ENCODE measurements at regions not wholly inside any gene's neighbourhood (a gene's known extent, or its start where the extent isn't known, plus 50 kb on each side); places are given as distances from the start of the nearest gene placed in this dataset.

DNA sequence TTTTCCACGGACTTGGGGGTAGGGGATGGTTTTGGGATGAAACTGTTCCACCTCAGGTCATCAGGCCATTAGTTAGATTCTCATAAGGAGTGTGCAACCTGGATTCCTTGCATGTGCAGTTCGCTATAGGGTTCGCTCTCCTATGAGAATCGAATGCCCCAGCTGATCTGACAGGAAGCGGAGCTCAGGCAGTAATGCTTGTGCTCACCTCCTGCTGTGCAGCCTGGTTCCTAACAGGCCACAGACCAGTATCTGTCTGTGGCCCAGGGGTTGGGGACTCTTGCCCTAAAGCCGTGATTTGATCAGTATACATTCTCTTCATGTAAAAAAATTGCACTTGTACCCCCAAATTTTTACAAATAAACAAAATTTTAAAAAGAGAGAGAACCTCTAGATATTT lies 219.4 kb upstream of the CPNE8 start:
- DNase-seq: no peak

DNA sequence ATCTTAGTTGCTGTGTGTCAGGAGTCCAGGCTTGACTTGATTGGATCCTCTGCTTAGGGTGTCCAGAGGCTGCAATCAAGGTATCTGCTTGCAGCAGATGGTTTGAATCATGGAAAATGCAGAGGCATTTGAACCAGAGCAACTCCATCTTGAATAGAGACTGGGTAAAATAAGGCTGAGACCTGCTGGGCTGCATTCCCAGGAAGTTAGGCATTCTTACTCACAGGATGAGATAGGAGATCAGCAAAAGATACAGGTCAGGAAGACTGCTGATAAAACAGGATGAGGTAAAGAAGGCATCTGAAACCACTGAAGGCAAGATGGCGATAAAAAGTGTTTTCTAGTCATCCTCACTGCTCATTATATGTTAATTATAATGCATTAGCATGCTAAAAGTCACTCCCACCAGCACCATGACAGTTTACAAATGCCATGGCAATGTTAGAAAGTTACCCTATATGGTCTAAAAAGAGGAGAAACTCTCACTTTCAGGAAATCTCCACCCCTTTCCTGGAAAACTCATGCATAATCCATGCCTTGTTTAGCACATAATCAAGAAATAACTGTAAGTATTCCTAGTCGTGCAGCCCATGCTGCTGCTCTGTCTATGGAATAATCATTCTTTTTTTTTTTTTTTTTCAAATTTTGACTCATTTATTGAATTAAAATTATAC lies 218.3 kb upstream of the CPNE8 start:
- DNase-seq: no peak

DNA sequence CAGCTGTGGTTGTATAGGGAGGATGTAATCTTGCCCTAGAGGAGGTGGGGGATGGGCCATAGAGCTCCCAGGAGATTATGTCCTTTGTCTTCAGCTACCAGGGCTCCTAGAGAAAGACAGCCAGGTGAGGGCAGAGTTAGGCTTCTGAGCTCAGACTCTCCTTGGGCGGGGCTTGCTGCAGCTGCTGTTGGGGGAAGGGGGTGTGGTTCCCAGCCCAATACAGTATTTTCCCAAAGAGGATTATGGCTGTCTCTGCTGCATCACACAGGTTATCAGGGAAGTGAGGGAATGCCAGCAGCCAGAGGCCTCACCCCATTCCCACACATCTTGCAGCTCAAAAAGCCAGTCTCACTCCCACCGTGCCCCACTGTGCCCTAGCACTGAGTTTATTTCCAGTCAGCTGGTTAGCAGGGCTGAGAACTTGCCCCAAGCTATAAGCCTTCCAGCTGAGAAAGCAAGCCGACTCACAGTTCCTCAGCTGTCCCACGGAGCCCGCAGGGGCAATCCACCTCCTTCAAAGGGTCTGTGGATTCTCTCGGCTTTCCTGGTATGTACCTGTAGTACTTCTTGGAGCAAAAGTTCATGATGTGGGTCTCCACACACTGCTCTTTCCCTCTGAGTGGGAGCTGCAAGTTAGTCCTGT lies 217.3 kb upstream of the CPNE8 start:
- DNase-seq: no peak

DNA sequence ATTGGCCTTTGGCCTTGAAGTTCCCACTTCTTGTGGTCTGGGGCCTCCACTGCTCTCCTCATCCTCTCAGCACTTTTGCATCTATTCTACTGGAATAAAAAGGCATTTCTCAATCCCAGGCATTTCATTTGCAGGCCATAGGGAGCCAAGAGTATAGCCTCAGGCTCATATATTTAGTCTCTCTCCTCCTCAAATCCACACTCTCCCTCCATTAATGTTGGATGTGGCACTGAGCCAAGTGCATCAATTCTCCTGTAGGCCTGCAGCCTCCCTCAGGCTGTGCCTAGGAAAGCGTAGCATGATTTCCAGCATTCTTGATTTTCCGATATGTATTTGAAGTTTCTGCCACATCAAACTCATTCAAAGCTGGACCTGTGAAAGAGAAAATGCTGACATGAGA lies 211.5 kb upstream of the CPNE8 start:
- DNase-seq: no peak

DNA sequence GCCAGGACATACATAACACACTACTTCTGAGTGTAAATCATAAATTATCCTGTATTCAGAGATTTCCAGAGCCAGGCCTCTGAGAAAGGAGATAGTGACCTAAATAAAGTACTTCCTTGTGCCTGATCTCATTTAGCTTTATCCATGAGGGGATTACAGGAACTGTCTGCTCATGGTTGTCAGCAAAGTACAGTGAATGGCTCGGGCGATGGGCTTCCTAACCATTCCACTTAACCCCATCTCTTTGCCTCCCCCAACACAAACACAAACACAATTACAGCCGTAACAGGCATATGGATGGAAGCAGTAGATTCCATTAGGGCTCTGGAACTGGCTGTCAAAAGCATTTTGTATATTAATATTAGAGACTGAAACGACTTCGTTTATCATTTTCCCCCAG lies 206.7 kb upstream of the CPNE8 start:
- no peak for DNase-seq

DNA sequence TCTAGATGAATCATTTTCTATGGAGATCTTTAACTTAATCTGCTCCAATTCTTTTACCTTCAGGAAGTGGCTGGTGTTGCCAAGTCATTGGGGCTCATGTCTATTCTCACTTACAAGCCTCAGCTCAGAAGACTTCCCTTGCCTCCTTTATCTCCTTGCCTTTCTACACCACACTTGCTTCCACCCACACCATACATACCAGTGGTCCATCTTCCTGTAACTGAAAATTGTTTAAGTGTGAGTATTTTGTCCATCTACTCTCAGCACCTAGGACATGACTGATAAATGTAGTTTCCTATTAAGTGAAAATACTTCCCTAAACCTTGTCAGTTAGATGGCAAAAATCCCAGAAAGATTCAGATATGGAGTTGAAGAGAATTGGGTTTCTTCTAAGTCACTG lies 199.7 kb upstream of the CPNE8 start:
- no peak for DNase-seq

DNA sequence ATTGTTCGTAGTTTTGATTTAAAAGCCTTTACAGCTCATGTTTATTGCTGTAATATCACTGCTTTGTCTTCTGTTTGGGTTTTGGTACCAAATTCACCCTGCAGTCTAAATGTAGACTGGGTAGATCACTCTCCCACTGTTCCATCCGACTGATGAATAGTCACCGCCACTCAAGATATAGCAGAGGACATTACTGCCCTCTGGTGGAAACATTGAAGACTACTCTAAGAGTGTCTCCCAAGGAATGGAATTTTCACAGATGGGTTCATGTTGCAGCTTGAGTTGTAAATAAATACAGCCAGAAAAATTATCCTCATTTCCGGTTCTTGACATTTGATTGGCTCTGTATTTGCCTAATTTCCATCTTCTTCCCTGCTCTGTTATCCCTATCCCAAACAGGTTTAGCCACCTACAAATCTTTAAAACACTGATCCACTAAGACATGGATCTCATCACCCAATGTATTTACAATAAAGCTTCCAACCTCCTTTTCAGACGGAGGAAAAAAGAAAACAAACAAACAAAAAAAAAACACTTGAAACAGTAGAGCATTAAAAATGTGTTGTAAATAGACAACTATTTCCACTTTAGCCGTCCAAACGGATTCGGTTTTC lies 198.3 kb upstream of the CPNE8 start:
- DNase-seq: no peak

DNA sequence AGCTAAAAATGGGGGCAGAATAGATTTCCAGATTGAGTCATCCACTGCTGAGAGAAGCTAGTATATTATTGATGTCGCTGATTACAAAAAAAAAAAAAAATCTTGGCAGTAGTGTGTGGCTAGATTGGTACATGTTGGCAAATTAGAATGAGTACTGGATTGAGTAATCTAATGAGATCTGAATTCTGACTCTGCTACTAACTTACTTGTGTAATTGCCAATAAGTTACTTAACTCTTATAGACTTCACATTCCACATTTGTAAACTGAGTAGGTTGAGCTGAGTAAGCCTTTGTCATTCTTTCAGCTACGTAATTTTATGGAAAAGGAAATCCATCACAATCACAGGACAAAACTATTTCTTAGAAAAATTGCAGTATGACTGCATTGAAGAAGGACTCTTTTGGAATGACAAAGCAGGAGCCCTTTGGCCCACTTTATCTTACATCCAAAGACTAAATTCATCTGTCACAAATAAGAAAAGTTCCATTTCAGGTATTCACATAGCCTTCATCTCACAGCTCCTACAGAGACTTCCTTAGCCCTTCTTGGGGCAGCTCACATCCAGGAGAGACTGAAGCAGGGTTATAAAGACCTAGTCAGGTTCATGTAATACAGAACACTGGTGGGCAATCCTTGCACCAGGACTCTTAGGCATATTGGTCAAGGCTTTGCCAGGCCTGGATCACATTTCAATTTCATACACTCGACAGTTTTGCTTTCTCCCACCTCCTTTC lies 197.3 kb upstream of the CPNE8 start:
- no peak for DNase-seq

DNA sequence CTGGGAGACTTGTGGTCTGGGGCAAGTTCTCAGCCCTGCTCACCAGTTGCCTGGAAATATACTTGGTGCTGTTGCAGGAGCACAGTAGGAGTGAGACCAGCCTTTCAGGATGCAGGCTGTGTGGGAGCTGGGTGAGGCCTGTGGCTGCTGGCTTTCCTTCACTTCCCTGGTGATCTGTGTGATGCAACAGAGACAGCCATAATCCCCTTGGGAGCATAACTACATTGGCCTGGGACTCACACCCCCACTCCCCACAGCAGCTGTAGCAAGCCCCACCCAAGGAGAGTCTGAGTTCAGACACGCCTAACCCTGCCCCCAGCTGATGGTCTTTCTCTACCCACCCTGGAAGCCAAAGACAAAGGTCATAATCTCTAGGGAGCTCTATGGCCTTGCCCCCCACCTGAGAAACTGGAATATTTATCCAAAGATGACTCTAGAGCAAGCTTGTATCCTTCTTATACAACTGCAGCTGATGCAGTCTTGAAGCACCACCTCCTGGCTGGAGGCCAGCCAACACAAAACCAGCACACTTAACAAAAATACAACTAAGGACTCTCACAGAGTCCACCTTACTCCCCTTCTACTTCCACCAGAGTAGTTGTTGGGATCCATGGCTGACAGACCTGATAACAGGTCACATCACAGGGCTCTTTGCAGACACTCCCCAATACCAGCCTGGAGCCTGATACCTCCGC lies 190.4 kb upstream of the CPNE8 start:
- no peak for DNase-seq

DNA sequence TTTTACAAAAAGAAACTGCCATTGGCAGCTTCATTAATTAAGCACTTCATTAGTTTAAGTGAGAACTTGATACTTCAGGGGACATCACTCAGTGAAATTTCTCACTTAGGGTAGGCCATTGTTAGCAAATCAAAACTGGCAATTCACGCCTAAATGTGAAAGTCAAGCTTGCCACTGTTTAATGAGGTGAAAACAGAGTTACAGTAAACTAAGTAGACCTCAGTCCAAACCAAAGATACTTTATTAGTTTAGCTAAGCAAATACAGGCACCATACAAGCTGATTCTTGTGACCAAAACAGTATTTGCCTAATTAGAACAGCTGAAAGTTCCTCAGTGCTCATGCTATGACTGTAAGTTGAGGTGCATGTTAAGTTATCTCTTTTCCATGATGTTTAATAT lies 176.5 kb upstream of the CPNE8 start:
- no peak for DNase-seq

DNA sequence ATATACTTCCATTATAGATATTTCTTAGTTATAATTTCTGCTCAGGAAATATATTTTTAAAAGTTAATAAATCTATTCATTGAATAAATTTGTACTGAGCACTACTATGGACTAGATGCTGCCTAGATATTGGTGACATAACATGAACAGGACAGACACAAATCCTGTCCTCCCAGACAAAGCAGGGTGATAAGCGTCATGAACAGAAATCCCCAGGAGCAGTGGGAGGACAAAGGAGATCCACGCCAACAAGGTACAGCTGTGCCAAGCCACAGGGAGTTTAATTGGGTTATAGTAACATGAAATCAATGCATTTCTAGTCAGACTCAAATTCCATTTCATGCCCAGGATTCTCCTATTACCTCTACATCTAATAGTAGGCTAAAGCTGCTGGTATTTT lies 171.8 kb upstream of the CPNE8 start:
- DNase-seq: no peak

DNA sequence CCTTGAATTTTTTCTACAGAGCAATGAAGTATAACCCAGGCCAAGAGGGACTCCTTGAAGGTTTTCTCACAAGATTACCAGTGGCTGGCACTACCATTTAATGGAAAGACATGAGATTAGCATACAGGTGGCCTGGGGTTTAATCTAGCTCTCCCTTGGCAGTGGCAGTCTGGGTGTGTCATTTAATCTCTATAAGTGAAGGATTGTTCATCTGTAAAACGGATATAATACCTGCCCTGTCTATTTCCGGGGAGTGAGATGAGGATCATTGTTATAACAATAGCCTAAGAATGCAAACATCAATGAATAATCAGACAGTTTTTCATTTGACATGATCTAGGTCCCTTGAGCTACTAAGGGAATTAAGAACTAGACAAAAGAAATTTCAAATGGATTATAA lies 168.7 kb upstream of the CPNE8 start:
- no peak for DNase-seq

DNA sequence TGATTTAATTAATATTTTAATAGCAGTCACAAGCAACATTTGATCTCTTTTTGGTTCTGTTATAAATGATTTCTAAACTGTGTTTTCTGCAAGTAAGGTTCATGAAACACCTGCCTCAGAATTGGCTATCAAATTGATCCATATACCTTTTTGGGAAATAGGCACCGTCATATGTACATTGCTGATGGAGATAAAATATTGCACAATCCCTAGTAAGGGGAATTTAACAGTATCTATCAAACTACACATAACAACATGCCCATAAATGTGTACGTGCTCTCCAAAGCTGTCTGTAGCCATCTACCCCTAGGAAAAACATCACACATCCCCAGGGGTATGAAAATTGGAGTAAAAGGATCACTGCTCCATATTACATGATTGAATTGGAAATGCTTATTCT lies 167.3 kb upstream of the CPNE8 start:
- DNase-seq: no peak

DNA sequence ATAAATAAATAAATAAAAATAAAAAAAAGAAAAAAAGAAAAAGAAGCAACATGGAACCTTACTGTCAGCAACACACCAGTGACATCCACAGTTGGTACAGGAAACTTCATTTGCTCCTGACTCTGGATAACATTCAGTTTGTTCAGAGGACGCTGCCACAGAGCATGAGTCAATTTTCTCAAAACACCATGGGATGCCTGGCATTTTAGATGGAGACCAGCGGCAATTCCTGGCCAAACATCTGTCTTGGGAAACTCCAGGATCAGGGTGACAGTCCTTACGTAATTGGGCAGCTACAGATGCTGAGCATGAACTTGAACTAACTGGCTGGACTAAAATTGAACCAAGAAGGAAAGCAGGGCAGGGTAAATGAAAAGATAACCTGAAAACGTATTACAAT lies 166.2 kb upstream of the CPNE8 start:
- DNase-seq: no peak

DNA sequence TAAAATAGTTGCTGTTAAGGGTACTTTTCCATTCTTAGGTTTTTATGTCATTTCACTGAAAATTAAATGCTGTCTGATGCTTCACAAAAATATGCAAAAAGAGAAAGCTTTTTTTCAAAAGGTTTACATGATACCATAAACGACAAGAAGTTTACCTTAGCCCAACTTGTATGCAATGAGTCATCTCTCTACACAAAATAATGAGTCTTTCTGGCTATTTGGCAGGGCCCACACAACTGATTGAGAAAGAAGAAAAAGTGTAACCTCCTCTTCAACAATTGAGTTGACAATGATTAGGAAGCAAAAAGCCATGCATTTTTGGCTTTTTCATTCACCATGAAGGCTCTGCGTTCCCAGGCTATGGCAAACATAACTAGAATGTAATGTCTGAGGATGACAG lies 165.4 kb upstream of the CPNE8 start:
- no peak for DNase-seq

DNA sequence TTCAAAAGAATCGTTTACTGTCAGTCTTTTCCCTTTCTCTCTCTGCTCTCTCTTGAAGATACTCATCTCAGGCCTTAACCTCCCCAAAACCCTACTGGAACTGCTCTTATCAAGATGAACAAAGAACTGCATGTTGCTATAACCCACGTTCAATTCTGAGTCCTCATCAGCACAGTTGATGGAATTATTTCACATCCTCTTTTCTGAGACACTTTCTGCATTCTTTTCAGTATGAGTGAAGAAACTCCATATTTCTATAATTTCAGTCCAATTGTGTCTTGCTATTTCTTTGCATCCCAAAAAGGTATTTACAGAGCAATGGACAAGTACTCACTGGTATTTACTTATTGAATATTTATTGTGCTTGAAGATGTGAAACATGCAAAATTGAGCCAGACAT lies 160.1 kb upstream of the CPNE8 start:
- no peak for DNase-seq

DNA sequence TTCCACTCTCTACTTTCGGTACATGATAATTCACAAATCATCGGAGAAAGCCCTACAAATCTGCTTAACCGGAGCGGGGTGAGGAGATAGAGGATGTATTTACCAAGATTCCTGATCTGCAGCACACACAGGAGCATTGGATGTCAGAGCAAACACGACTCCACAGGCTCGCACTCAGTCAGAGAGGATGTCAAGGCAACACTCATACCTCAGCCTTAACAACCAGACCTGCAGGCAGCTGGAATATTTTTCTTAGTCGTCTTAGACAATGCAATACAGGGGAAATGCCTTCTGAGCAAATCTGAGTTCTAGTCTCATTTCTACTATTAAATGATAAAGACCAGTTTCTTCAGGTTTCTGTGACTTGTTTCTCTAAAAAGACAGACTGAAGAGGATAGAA lies 159.3 kb upstream of the CPNE8 start:
- DNase-seq: no peak

DNA sequence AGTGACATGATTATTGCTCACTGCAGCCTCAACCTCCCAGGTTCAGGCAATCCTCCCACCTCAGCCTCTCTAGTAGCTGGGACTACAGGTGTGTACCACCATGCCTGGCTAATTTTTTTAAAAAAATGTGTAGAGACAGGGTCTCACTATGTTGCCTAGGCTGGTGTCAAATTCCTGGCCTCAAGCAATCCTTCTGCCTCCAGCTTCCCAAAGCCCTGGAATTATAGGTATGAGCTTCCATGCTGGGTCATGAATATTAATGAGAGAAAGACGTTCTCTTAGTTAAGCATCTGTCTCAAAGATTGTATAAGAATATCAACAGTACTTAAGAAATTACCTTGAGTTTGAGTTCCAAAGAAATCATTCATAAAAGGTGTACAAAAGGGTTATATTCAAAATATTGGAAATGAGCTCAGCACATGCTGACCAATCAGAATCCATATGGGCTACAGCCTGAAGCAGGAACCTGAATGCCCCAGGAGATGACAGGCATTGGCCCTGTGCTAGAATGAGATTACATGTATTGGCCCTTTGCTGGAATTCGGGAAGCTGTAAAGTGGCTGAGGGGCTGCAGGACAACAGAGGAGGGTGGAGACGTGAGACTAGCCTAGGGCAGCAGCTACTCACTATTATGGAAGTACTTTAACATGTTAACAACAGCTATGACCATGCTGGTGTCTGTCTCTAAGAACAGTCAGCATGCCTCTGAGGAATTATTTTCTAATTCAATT lies 157.0 kb upstream of the CPNE8 start:
- no peak for DNase-seq

DNA sequence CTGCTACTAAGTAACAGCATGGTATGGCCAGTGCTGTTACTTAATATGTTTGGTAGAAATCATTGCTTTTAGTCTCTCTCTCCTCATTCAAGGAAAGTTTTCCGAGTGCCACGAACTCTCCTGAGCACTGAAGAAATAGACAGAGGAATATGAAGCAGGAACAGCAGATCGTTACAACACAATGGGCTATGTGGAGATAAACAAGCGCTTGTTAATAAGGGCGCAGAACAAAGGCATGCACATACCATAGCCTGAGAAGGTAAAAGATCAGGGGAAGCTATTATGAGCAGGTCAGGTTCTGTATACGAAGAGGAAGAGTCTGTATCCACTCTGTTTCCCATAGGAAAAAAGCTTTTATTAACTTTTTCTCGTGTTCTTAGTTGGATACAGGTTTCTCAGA lies 156.2 kb upstream of the CPNE8 start:
- no peak for DNase-seq

DNA sequence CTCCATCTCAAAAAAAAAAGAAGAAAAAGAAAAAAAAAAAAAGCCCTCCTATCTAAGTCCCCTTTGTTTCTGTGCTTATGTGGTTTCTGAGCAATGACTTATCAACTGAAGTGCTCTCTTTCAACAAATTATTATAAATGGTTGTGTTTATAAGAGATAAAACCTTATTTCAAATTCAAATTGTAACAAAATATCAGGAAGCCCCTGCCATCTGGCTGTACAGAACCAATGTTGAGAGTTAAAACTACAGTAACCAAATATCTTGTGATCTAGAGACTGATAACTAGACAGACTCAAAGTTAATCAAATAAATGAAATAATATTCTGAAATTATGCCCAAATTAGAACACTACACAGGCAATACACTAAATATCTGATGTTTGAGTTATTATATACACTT lies 143.0 kb upstream of the CPNE8 start:
- no peak for DNase-seq

DNA sequence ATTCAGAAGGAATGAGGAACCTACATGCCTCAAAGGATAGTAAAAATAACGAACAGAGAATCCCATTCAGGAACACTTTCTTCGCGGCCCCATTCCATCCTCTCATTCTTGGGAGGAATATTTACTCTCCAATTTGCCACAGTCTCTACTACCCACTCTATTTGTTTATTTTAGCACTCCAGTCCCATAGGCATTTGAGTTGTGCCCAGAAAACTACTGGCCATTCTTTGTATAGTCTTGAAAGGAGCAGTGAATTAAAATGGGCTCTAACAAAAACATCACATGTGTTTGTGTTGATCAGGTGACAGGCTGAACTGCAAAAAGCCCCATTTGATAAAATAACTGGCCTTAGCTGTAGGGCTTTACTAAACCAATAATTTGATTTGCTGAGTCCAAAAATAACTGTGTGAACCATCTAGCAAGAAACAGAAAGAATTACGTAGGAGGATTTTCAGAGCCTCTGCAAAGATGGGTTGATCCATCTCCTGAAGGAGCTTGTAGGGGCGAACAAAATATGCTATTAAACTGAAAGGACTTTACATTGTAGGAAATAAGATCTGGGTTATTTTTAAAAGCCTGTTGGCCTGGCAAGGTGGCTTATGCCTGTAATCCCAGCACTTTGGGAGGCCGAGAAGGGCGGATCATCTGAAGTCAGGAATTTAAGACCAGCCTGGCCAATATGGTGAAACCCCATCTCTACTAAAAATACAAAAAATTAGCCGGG lies 142.3 kb upstream of the CPNE8 start:
- DNase-seq: no peak

DNA sequence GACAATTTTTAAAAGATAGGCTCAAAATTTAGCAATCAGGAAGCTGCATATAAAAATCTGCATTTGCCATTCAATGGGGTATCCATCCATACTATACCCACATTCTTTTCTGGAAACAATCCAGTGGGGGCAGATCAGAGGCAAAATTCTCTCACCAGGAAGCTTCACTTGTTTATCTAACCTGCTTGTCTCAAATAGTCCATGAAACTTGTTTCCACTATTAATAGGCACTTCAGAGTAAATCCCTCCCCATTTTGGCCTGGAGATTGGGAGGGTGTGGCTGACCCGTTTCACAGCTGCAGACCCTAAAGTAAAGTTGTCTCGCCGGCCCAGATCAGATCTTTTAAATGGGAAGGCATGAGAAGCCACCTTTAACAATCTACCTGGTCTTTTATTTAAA lies 139.4 kb upstream of the CPNE8 start:
- DNase-seq: no peak

Data from activated naive CD4-positive, alpha-beta T cell treated with Interleukin-2 at 50 U/mL for 16 hours (primary cell).